AG20443 (cell line): ENCODE measurements at regions not wholly inside any gene's neighbourhood (a gene's known extent, or its start where the extent isn't known, plus 50 kb on each side); places are given as distances from the start of the nearest gene placed in this dataset.

Source experiments
- DNase-seq: peaks from one replicate; pipeline ENCODE4 v3.0.0; 2012; ENCODE audit warnings: low spot score, mixed read lengths

- DNase-seq: no peak
These were observed 56.4 kb upstream of the SPOCK3 start for GRCh38 chr4:167290678-167291077.

GRCh38 chr4:167308876-167309275 lies 74.6 kb upstream of the SPOCK3 start:
- DNase-seq: no peak

GRCh38 chr4:167321299-167321698 lies 87.0 kb upstream of the SPOCK3 start:
- DNase-seq: no peak

- no peak for DNase-seq
These were observed 105.5 kb upstream of the SPOCK3 start for GRCh38 chr4:167339781-167340180.

GRCh38 chr4:167359711-167360110 lies 125.4 kb upstream of the SPOCK3 start:
- no peak for DNase-seq

GRCh38 chr4:167379076-167379835 lies 145.0 kb upstream of the SPOCK3 start:
- no peak for DNase-seq

- DNase-seq: no peak
These were observed 146.7 kb upstream of the SPOCK3 start for GRCh38 chr4:167380964-167381363.

- DNase-seq: no peak
These were observed 149.0 kb upstream of the SPOCK3 start for GRCh38 chr4:167383291-167383690.

- no peak for DNase-seq
These were observed 163.3 kb upstream of the SPOCK3 start for GRCh38 chr4:167397586-167397985.

GRCh38 chr4:167399201-167399600 lies 164.9 kb upstream of the SPOCK3 start:
- DNase-seq: no peak

GRCh38 chr4:167406181-167406580 lies 171.9 kb upstream of the SPOCK3 start:
- no peak for DNase-seq

GRCh38 chr4:167415461-167415860 lies 181.2 kb upstream of the SPOCK3 start:
- no peak for DNase-seq

GRCh38 chr4:167419468-167420140 lies 185.3 kb upstream of the SPOCK3 start:
- DNase-seq: no peak

GRCh38 chr4:167421201-167421600 lies 186.9 kb upstream of the SPOCK3 start:
- DNase-seq: no peak

- peak; percentile 4 for DNase-seq
These were observed 190.3 kb upstream of the SPOCK3 start for GRCh38 chr4:167424341-167425256.

- DNase-seq: no peak
These were observed 193.9 kb upstream of the SPOCK3 start for GRCh38 chr4:167428156-167428555.

- DNase-seq: no peak
These were observed 197.1 kb upstream of the SPOCK3 start for GRCh38 chr4:167431371-167431770.

- no peak for DNase-seq
These were observed 201.5 kb upstream of the SPOCK3 start for GRCh38 chr4:167435786-167436185.

GRCh38 chr4:167443841-167444240 lies 209.5 kb upstream of the SPOCK3 start:
- no peak for DNase-seq

- DNase-seq: no peak
These were observed 218.7 kb upstream of the SPOCK3 start for GRCh38 chr4:167452922-167453430.

- no peak for DNase-seq
These were observed 222.3 kb upstream of the SPOCK3 start for GRCh38 chr4:167456619-167457018.

GRCh38 chr4:167469436-167469835 lies 235.1 kb upstream of the SPOCK3 start:
- no peak for DNase-seq
